SK-N-SH treated with all-trans-retinoic acid at 6 μM for 48 hours (cell line): ENCODE measurements at regions not wholly inside any gene's neighbourhood (a gene's known extent, or its start where the extent isn't known, plus 50 kb on each side); places are given as distances from the start of the nearest gene placed in this dataset.

Experiments
- CREB5 ChIP-seq: fragments of 250-450 bp; sonication (Bioruptor Pico); IDR thresholded peaks from 2 replicates; pipeline ENCODE4 v1.5.1; 2020; ENCODE audit warnings: low read depth, mild to moderate bottlenecking, moderate library complexity
- GLIS3 ChIP-seq: fragments of 250-450 bp; sonication (Bioruptor Pico); IDR thresholded peaks from 2 replicates; pipeline ENCODE4 v1.5.0; 2020; ENCODE audit warnings: mild to moderate bottlenecking, moderate library complexity
- OSR1 ChIP-seq: fragments of 250-450 bp; sonication (Bioruptor Pico); IDR thresholded peaks from 2 replicates; pipeline ENCODE4 v1.8.0; 2022; ENCODE audit warnings: moderate library complexity, mild to moderate bottlenecking, inconsistent platforms
- PATZ1 ChIP-seq: fragments of 250-450 bp; sonication (Bioruptor Pico); IDR thresholded peaks from 2 replicates; pipeline ENCODE4 v1.8.0; 2020; ENCODE audit warnings: mild to moderate bottlenecking, moderate library complexity, borderline replicate concordance
- POU6F1 ChIP-seq: fragments of 250-450 bp; sonication (Bioruptor Pico); IDR thresholded peaks from 2 replicates; pipeline ENCODE4 v1.8.0; 2021; ENCODE audit warnings: low read depth, mild to moderate bottlenecking, moderate library complexity, borderline replicate concordance
- RARB ChIP-seq: fragments of 250-450 bp; sonication (Bioruptor Pico); IDR thresholded peaks from 2 replicates; pipeline ENCODE4 v1.8.0; 2021; ENCODE audit warnings: mild to moderate bottlenecking, moderate library complexity
- TCF4 ChIP-seq: fragments of 250-450 bp; sonication (Bioruptor Pico); IDR thresholded peaks from 2 replicates; pipeline ENCODE4 v1.8.0; 2021; ENCODE audit warnings: mild to moderate bottlenecking, moderate library complexity, borderline replicate concordance
- TOX ChIP-seq: fragments of 250-450 bp; sonication (Bioruptor Pico); IDR thresholded peaks from 2 replicates; pipeline ENCODE4 v1.8.0; 2021; ENCODE audit warnings: mild to moderate bottlenecking, moderate library complexity, borderline replicate concordance
- ZC3H10 ChIP-seq: fragments of 250-450 bp; sonication (Bioruptor Pico); IDR thresholded peaks from 2 replicates; pipeline ENCODE4 v1.5.1; 2021; ENCODE audit warnings: mild to moderate bottlenecking, moderate library complexity
- ZFP30 ChIP-seq: fragments of 450-650 bp; formaldehyde crosslinking; IDR thresholded peaks from 2 replicates; pipeline ENCODE4 v1.5.0; 2022; ENCODE audit warnings: mild to moderate bottlenecking, moderate library complexity

- TF ChIP-seq TOX (CRISPR knock-in tag) (no peak), GLIS3 (CRISPR knock-in tag) (no peak), TCF4 (CRISPR knock-in tag) (no peak), CREB5 (CRISPR knock-in tag) (no peak), OSR1 (CRISPR knock-in tag) (no peak), RARB (CRISPR knock-in tag) (no peak), PATZ1 (CRISPR knock-in tag) (no peak), ZFP30 (no peak), POU6F1 (CRISPR knock-in tag) (no peak), ZC3H10 (CRISPR knock-in tag) (no peak)
Measured at GRCh38 chr11:15519124-15519791, 404.5 kb downstream of the INSC start.
